Activated T-cell treated with anti-CD3 and anti-CD28 coated beads, Interleukin-2, amount 50 U/mL, for 72 hours (primary cell): ENCODE measurements at regions not wholly inside any gene's neighbourhood (a gene's known extent, or its start where the extent isn't known, plus 50 kb on each side); places are given as distances from the start of the nearest gene placed in this dataset.

Source experiments
- ATAC-seq, 2 donors: fragments of 150-1000 bp; cut with Tn5 transposase; replicated peaks in 1 of 2; 2 replicates each; pipeline ENCODE4 v1.10.0; 2021; ENCODE audit warnings: moderate library complexity in 2 of 2, mild to moderate bottlenecking in 1 of 2
- DNase-seq, 2 donors: peaks; one replicate each; pipeline ENCODE4 v3.0.0; 2021 to 2022; ENCODE audit warnings: mixed read lengths in 1 of 2
- H3K27ac Mint-ChIP-seq: one replicate; pipeline ENCODE4 v1.8.0; 2022; ENCODE audit warnings: mild to moderate bottlenecking, moderate library complexity, mixed read lengths
- H3K27me3 Mint-ChIP-seq: one replicate; pipeline ENCODE4 v1.8.0; 2022; ENCODE audit warnings: low read depth, mixed read lengths
- H3K36me3 Mint-ChIP-seq, 2 donors: one replicate each; pipeline ENCODE4 v1.8.0; 2022; ENCODE audit warnings: mixed read lengths in 2 of 2, mild to moderate bottlenecking in 1 of 2; ENCODE audit not compliant: insufficient read depth in 2 of 2
- H3K4me1 Mint-ChIP-seq: one replicate; pipeline ENCODE4 v1.8.0; 2022; ENCODE audit warnings: low read depth, mixed read lengths
- H3K4me3 Mint-ChIP-seq, 2 donors: one replicate each; pipeline ENCODE4 v1.8.0; 2022; ENCODE audit warnings: mild to moderate bottlenecking in 2 of 2, mixed read lengths in 2 of 2, moderate library complexity in 2 of 2
- H3K9me3 Mint-ChIP-seq, 2 donors: one replicate each; pipeline ENCODE4 v1.8.0; 2022; ENCODE audit warnings: mixed read lengths in 2 of 2

DNA sequence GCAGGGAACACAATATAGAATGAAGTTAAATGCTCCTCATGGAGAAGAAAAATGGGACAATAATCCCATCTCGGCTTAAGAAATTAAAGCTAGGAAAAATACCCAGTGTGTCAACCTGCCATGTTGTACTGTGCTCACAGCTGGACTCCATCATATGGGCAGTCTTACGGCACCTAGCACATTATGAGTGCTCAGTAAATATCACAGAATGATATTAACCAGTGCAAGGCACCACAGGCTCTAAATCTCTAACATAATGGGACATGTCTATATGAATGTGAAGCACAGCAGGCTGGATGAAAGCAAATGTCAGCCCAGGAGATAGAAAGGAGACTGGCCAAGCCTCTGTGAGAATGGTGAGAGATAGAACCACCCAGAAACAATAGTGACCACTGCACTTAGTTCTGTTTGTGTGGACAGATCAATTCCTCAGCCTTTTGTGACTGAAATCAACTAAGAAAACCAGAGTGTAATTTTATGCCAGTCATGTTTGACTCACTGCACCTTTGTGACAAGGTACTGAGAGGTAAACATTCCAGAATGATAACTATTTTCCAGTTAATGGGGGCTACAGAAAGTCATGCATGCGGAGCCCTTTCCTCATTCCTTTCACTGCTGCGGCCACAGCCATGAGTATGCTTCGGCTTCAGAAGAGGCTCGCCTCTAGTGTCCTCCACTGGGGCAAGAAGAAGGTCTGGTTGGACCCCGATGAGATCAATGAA lies 140.4 kb upstream of the CDH6 start:
- no peak for DNase-seq
- H3K36me3 Mint-ChIP-seq = no peaks in the 10 kb centered on the region
- H3K27me3 Mint-ChIP-seq = no peaks in the 10 kb centered on the region
- H3K27ac Mint-ChIP-seq = no peak overlapping the region
- H3K4me3 Mint-ChIP-seq = no peak overlapping the region
- no peaks in the 10 kb centered on the region for H3K4me1 Mint-ChIP-seq
- no peak for ATAC-seq
- peaks cover 0 to 11% of the 10 kb centered on the region in 2 donors for H3K9me3 Mint-ChIP-seq

DNA sequence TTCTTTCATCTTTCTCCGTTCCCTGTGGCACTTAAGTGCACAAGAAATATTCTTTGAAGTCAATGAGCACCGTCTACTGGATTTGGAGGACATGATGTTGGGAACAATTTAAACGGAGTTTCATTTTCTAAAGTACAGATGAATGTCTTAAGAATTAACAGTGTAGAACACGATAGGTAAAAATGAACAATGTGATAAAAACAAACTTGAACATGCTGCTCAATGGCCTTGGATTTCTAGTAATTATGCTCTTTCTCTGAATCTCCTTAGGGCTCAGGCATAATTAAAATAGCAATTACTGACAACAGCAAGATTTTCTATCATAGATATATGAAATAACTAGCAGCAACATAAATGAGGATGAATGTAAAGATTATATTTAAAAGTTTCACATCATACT lies 142.2 kb upstream of the CDH6 start:
- no peak overlapping the region for H3K27ac Mint-ChIP-seq
- no peaks in the 10 kb centered on the region for H3K27me3 Mint-ChIP-seq
- no peak overlapping the region for H3K4me3 Mint-ChIP-seq
- DNase-seq (no peak), ATAC-seq (no peak)
- no peaks in the 10 kb centered on the region for H3K36me3 Mint-ChIP-seq
- H3K4me1 Mint-ChIP-seq = no peaks in the 10 kb centered on the region
- H3K9me3 Mint-ChIP-seq = peaks cover 0 to 11% of the 10 kb centered on the region in 2 donors

DNA sequence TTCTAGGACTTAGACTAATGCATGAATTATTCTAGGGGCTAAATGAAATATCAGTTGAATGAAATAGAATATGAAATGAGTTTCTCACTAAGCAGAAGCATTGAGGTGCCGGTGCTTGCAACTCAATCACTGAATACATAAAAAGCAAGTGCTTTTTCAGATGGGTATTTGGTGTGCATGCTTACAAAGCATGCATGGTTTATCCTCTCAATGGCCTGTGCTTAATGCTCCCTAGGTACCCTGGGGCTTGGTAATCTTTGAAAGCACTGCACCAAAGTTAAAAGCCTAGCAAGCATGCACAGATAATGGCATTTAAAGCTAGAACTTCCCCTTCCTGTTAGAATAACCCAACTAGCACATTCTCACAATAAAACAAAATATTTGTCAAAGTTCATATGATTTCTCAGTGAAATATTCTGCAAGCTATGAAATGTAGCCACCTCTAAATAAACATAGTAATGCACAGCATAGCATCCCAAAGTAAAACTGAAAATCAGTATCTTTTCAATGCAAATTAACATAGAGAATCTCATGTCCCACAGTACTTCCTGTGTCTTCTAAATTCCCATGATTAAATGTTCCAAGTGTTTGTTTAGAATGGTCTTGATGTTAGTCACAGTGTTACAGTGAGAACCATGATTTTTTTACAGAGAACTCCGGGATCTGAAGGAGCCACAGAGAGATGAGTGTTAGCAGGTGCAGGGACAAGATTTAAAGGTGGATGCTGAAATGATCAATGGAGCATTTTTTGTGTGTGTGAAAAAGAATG lies 143.4 kb upstream of the CDH6 start:
- Mint-ChIP-seq H3K36me3 (no peaks in the 10 kb centered on the region), H3K27ac (no peak overlapping the region), H3K4me1 (no peaks in the 10 kb centered on the region), H3K4me3 (no peak overlapping the region), H3K9me3 (peaks cover 1 to 13% of the 10 kb centered on the region in 2 donors), H3K27me3 (no peaks in the 10 kb centered on the region)
- ATAC-seq (no peak), DNase-seq (no peak)

DNA sequence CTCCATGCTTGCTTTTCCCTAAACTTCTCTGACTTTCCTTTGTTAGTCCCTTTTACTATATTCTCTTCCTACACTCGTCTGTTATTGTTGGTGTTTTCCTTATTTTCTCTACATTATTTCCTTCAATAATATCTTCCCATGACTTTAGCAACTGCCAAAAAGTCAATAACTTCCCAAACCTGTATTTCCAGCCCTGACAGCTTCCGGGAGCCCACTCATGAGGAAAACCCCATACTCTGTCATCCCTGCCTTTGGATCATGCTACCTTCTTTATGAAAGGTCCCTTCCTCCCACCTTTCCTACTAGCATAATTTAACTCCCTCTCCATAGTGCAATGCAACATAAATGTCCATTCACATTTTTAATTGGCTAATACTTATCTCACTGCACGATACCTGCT lies 144.0 kb upstream of the CDH6 start:
- no peak overlapping the region for H3K27ac Mint-ChIP-seq

DNA sequence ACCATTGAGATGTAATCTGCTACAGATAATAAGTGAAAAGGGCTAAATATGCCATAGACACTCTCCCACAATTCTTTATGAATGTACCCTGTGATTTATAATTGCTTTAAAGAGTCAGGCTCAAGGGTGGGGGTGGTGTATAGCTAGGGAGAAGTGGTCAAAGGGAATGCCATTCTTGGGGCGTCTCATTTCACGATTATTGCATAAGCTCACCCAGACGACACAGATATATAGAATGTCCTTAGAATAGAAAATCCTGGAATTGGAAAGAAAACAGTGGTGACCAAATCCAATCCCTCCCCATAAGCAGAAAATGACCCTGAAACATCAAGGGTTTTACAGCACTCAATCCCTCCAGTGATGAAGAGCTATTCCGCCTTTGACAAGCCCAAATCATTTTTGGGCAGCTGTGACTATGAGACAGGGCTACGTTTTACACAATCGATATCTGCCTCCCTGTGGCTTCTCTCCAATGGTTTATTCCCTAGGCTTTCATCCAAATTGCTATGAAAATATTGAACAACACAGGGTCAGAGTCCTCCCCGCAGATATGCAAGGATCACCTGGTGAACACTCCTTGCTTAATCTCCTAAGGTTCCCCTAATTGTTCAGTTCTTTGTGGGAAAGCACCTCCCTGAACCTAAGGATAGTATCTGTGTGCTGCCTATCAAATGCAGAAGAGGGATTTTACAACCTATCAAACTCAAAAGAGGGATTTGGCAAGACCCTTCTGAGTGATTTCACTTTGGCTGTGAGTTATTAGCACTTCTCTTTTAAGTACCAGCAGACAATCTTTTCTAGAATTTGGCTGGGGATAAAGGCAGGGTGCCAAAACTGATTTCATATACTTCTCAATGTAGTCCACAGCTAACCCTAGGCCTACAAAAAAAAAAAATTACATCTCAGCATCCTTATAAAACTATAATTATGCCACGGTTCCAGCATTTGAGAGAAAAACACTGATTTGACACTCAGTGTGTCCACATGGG lies 144.9 kb upstream of the CDH6 start:
- H3K27ac Mint-ChIP-seq = no peak overlapping the region
- H3K4me3 Mint-ChIP-seq = no peak overlapping the region
- peaks cover 1 to 14% of the 10 kb centered on the region in 2 donors for H3K9me3 Mint-ChIP-seq
- no peaks in the 10 kb centered on the region for H3K4me1 Mint-ChIP-seq
- ATAC-seq (no peak), DNase-seq (no peak)
- no peaks in the 10 kb centered on the region for H3K27me3 Mint-ChIP-seq
- H3K36me3 Mint-ChIP-seq = no peaks in the 10 kb centered on the region

More for the DNA sequence above, 144.0 kb upstream of the CDH6 start:
- Mint-ChIP-seq H3K36me3 (no peaks in the 10 kb centered on the region), H3K9me3 (peaks cover 1 to 17% of the 10 kb centered on the region in 2 donors), H3K4me1 (no peaks in the 10 kb centered on the region), H3K4me3 (no peak overlapping the region), H3K27me3 (no peaks in the 10 kb centered on the region)
- no peak for DNase-seq
- ATAC-seq = no peak

DNA sequence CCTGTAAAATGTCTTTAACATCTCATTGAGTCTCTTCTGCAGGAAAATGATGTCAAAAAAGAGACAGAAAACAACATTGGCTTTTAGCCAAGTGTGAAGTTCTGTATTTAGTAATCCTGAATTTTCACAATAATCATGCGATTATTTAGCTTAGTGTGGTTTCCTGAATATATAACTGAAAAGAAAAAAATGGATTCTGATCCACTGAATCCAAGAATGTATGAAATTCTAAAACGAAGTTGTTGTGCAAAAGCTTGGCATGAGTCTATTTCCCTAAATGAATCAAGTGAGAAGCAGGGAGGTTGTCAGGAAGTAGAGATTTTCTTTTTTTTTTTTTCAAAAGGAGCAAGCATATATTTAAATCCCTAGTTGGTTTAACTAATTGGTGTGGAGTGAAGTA lies 145.9 kb upstream of the CDH6 start:
- ATAC-seq (no peak), DNase-seq (no peak)
- no peaks in the 10 kb centered on the region for H3K27me3 Mint-ChIP-seq
- H3K36me3 Mint-ChIP-seq = no peaks in the 10 kb centered on the region
- no peak overlapping the region for H3K27ac Mint-ChIP-seq
- peaks cover 1 to 14% of the 10 kb centered on the region in 2 donors for H3K9me3 Mint-ChIP-seq
- no peaks in the 10 kb centered on the region for H3K4me1 Mint-ChIP-seq
- H3K4me3 Mint-ChIP-seq = no peak overlapping the region

DNA sequence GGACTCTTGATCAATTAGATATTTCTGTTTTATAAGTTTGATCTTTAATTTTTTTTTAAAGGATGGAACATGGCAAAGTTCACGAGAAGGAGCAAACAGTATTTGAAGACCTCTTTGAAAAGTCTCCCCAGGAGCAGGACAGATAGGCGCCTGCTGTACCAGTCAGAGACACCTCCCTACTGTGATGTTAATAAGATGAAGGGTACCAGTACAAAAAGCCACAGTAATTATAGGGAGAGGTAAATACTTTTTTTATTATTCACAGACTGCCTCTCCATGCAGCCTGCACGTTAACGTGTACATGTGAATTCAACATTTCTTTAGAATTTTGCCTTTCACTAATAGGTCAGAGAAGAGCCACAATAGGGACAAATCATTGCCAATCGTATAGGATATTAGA lies 146.5 kb upstream of the CDH6 start:
- Mint-ChIP-seq H3K27ac (no peak overlapping the region), H3K27me3 (no peaks in the 10 kb centered on the region), H3K4me1 (no peaks in the 10 kb centered on the region), H3K9me3 (peaks cover 1 to 14% of the 10 kb centered on the region in 2 donors), H3K4me3 (no peak overlapping the region), H3K36me3 (no peaks in the 10 kb centered on the region)
- DNase-seq (no peak), ATAC-seq (no peak)

DNA sequence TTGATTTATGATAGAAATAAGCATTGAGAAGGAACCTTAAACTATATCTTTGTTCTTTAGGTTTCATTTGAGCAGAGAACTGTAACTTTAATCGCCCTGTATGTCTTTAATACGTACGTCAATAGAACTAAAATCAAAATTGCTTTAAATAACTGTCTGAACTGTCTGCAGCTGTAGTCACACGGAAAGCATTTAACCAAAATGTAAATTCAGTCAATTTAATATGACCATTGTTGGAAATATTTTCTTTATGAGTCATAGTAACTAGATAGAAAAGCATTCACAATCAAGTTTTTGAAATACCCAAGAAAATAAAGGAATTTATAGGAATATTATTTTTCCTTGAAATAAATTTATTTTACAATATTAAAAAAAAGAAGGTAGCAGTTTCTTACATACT lies 157.1 kb upstream of the CDH6 start:
- Mint-ChIP-seq H3K36me3 (no peaks in the 10 kb centered on the region), H3K27ac (no peak overlapping the region), H3K4me3 (no peak overlapping the region), H3K4me1 (no peaks in the 10 kb centered on the region), H3K27me3 (no peaks in the 10 kb centered on the region), H3K9me3 (peaks cover 8 to 15% of the 10 kb centered on the region in 2 donors)
- no peak for DNase-seq
- ATAC-seq = no peak

DNA sequence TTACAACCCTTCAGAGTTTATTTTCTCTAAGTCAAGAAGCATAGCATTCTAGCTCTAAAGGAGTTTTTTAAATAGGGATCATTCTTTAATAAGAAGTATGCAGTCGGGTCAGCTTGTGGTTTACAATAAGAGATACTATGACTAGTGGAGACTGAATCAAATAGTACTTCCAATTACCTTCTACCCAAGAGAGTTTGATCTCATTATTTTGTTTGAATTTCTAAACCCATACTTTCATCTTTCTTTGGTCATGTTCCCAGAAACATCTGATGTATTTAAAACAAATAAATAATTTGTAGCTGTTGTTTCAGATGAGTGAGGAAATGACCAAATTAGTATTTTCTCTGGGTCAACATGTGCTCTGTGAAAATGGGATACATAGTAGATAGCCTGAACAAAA lies 160.2 kb upstream of the CDH6 start:
- DNase-seq (no peak), ATAC-seq (no peak)
- H3K4me1 Mint-ChIP-seq = no peaks in the 10 kb centered on the region
- peaks cover 9 to 11% of the 10 kb centered on the region in 2 donors for H3K9me3 Mint-ChIP-seq
- H3K36me3 Mint-ChIP-seq = no peaks in the 10 kb centered on the region
- no peaks in the 10 kb centered on the region for H3K27me3 Mint-ChIP-seq
- no peak overlapping the region for H3K4me3 Mint-ChIP-seq
- no peak overlapping the region for H3K27ac Mint-ChIP-seq

DNA sequence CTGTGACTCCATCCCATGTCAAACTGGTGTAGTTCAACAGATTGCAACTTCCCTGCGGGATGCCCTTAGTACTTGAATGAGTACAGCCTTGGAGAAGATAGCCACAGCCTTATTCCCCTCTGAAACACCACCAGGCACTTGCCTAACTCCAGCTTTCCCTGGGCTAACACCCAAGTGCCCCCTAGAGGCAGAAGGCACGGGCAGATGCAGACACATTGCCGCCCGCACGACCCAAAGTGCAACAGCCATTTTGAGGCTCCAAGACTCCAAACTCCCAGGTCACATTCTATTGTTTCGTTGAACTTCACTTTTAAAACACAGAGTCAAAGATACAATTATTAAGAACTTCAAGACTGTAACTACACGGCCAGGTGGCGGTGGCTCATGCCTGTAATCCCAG lies 163.6 kb upstream of the CDH6 start:
- Mint-ChIP-seq H3K27ac (no peak overlapping the region), H3K36me3 (no peaks in the 10 kb centered on the region), H3K9me3 (peaks cover 4 to 8% of the 10 kb centered on the region in 2 donors), H3K27me3 (no peaks in the 10 kb centered on the region), H3K4me1 (no peaks in the 10 kb centered on the region), H3K4me3 (no peak overlapping the region)
- no peak for ATAC-seq
- no peak for DNase-seq

DNA sequence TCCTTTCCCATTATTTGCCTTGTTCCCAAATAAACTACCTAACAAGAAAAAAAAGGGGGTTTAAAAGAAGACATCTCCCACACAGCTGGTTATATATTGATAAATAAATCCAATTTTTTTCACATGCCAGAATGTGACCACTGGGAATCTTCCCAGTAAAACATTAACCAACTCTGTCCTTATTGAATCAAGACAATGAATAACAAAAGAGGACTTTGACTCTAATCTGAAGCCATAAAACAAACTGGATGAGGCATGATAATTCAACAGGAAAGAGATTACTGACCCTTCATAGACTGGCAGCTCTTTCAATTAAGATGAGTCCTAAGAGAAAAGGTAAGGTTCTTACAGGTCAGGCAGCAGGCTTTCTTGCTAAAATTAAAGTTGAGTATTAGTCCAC lies 165.8 kb upstream of the CDH6 start:
- no peak for ATAC-seq
- Mint-ChIP-seq H3K4me3 (no peak overlapping the region), H3K27ac (no peak overlapping the region), H3K36me3 (no peaks in the 10 kb centered on the region), H3K9me3 (peaks cover 6% of the 10 kb centered on the region in 2 donors), H3K4me1 (no peaks in the 10 kb centered on the region), H3K27me3 (no peaks in the 10 kb centered on the region)
- no peak for DNase-seq

DNA sequence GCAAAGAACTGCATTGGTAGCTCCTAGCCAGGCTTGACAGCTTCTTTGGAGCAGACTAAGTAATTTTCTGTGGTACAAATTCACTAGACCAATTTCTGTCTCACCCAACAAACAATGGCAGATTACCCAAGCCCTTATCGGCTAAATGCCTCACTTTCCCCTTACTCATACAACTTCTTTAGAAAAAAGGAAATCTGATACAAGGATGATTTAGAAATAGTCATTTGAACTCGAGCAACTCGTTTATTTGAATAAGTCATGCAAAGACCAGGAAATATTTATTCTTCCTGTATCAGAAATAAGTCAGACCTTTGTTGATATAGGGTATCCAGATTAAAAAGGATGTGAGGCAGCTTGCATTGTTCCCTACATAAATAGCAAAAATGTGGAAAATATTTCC lies 170.4 kb upstream of the CDH6 start:
- Mint-ChIP-seq H3K27me3 (no peaks in the 10 kb centered on the region), H3K4me1 (no peaks in the 10 kb centered on the region), H3K27ac (no peak overlapping the region), H3K4me3 (no peak overlapping the region), H3K36me3 (no peaks in the 10 kb centered on the region), H3K9me3 (peaks cover 3 to 4% of the 10 kb centered on the region in 2 donors)
- ATAC-seq (no peak), DNase-seq (no peak)

DNA sequence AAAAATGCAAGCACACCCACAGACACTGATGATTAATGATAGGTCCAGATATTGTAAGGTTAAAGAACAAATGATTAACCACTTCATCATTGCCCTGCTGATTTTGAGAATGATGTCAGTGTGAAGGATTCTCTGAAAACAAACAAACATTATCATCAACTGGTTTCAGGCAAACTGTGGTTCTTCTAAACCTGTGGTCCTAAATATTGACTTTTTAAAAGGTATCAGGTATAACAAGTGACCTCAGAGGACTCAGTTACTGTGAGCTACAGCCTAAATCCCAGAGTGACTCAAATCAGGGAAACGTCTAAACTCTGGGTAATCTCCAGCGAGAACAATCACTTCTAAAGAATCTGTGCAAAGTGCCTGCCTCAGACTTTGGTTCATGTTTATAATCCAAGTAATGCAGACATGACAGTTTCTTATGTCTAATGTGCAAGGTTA lies 172.3 kb upstream of the CDH6 start:
- Mint-ChIP-seq H3K9me3 (peaks cover 3 to 7% of the 10 kb centered on the region in 2 donors), H3K4me3 (no peak overlapping the region), H3K4me1 (no peaks in the 10 kb centered on the region), H3K27ac (no peak overlapping the region), H3K27me3 (no peaks in the 10 kb centered on the region), H3K36me3 (no peaks in the 10 kb centered on the region)
- no peak for DNase-seq
- ATAC-seq = no peak
